IPS-NIHi11 (cell line): ENCODE measurements at regions not wholly inside any gene's neighbourhood (a gene's known extent, or its start where the extent isn't known, plus 50 kb on each side); places are given as distances from the start of the nearest gene placed in this dataset.
"Not testable (repeated sequence)": the region's sequence is repeated elsewhere in the genome, so short reads cannot be mapped to it uniquely, and the experiment has no call there.

Experiments used
- DNase-seq: peaks from one replicate; pipeline ENCODE4 v3.0.0; 2012; ENCODE audit warnings: mixed read lengths, low spot score

DNA sequence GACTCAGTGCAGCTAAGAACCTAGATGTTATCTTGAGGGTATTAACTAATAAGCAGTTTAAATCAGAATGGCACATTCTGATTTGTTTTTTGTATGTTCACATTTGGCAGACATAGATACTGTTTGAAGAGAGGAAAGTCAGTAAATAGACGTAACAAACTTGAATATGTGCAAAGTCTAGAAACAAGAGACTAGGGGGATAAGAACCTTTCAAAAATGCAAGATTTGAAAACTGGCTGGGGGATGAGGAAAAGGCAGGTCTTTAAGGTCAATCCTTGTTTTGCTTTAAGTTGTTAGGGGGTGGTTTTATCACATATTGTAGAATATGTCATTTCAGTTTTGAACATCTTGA, 136.5 kb downstream of the ZNF92 start:
- DNase-seq: not testable (repeated sequence)

GRCh38 chr7:65519751-65520150, 146.1 kb downstream of the ZNF92 start:
- not testable (repeated sequence) for DNase-seq

- DNase-seq: not testable (repeated sequence)
Measured at GRCh38 chr7:65545465-65546161, 172.0 kb downstream of the ZNF92 start.

- not testable (repeated sequence) for DNase-seq
Measured at GRCh38 chr7:65549589-65550443, 176.2 kb downstream of the ZNF92 start.

- not testable (repeated sequence) for DNase-seq
Measured at GRCh38 chr7:65550444-65550809, 176.8 kb downstream of the ZNF92 start.

DNA sequence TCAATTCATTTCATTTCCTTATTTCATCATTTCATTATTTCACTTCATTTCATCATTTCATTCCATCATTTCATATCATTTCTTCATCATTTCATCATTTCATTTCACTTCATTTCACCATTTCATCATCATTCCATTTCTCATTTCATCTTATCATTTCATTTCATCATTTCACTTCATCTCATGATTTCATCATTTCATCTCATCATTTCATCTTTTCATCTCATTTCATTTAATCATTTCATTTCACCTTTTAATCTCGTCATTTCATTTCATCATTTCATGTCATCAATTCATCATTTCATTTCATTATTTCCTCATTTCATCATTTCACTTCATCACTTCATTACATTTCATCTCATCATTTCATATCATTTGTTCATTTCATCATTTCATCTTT, 177.4 kb downstream of the ZNF92 start:
- not testable (repeated sequence) for DNase-seq

GRCh38 chr7:65554553-65555476, 181.2 kb downstream of the ZNF92 start:
- not testable (repeated sequence) for DNase-seq

- not testable (repeated sequence) for DNase-seq
Measured at GRCh38 chr7:65558584-65558983, 184.9 kb downstream of the ZNF92 start.

- DNase-seq: not testable (repeated sequence)
Measured at GRCh38 chr7:65561786-65562372, 188.2 kb downstream of the ZNF92 start.

- not testable (repeated sequence) for DNase-seq
Measured at GRCh38 chr7:65562522-65562921, 188.9 kb downstream of the ZNF92 start.

- DNase-seq: not testable (repeated sequence)
Measured at GRCh38 chr7:65563333-65563732, 189.7 kb downstream of the ZNF92 start.

DNA sequence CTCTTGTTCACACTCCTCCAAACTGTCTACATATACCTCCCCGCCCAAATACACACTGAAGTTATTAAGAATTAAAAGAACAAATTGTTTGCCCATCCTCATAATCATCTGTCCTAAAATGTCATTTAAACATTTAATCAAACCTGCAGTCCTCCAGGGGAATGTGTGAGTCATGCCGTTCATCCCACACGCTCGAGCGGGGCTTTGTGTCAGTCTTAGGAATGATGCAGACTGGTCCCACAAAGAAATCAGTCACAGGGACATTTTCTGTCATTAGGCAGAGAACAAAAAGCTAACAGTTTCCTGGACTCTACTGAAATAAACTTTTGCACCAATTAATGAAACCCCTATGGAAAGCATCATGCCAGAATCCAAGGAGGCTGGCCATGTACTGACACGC, 194.6 kb downstream of the ZNF92 start:
- DNase-seq: not testable (repeated sequence)

DNA sequence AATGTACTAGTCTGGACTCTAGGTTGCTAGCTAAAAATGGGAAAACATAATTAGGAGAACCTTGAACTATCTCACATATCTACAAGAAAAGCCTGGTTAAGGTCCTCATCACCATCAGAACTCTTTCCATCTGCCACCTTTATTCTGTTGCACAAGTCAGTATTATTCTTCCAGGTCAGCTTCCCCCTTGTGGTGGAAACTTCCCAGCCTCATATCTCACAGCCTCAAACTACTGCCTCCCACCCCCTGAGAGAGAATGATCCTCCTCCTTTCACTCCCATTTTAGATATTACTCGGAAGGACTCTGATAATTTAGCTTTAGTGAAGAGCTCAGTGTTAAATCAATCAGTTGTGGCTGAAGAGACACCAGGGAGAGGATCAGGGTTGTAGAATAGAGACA, 197.3 kb downstream of the ZNF92 start:
- not testable (repeated sequence) for DNase-seq

DNA sequence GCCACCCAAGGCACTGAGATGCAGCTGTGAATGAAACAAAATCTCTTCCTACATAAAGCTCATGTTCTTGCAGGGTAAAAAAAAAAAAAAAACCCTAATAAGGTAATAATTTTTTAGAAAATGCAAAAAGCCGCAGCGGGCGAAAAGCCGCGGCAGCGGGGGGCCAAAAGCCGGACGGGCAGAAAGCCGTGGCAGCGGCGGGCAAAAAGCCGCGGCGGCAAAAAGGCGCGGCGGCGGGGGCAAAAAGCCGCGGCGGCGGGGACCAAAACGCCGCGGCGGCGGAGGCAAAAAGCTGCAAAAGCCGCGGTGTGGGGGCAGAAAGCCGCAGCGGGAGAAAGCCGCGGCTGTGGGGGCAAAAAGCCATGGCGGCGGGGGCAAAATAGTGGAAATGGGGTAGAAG, 198.9 kb downstream of the ZNF92 start:
- DNase-seq: not testable (repeated sequence)

- not testable (repeated sequence) for DNase-seq
Measured at GRCh38 chr7:65576370-65576769, 202.7 kb downstream of the ZNF92 start.

DNA sequence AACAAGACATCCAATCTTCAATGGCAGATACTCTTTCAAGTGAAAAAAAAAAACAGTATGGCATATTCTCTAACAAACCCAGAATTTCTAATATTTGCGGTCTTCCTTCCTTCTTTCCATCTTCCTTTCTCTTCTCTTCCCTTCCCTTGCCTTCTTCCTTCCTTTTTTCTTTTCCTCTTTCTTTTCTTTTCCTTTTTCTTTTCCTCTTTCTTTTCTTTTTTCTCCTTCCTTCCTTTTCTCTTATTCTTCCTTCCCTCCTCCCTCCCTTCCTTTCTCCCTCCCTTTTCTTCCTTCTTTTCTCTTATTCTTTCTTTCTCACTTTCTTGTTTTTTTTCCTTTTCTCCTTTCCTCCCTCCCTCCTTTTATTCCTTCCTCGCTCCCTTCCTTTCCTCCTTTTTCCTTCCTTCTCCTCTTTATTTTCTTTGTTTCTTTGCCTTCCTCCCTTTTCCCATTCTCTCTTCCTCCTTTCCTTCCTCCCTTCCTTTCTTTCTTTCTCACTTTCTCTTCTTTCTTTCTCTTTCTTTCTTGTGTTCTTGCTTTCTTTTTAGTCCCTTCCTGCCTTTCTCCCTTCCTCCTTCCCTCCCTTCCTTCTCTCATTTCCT, 209.0 kb downstream of the ZNF92 start:
- not testable (repeated sequence) for DNase-seq

GRCh38 chr7:65602495-65602894, 228.8 kb downstream of the ZNF92 start:
- not testable (repeated sequence) for DNase-seq

DNA sequence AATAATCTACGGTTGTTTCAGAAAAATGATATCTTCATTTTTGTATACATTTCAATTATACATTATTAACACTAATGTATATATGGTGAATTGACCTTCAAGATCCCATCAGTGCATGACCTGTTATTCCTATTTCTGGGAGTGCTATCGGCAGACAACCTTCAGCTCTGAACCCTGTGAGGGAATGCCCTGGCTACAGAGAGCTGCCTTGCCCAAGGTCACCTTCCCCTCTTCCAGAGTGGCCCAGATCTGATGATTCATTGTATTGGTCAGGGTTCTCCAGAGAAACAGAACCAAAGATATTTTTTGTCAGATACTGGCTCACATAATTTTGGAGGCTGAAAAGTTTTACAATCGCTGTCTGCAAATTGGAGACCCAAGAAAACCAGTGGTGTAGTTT, 235.5 kb downstream of the ZNF92 start:
- DNase-seq: no peak

DNA sequence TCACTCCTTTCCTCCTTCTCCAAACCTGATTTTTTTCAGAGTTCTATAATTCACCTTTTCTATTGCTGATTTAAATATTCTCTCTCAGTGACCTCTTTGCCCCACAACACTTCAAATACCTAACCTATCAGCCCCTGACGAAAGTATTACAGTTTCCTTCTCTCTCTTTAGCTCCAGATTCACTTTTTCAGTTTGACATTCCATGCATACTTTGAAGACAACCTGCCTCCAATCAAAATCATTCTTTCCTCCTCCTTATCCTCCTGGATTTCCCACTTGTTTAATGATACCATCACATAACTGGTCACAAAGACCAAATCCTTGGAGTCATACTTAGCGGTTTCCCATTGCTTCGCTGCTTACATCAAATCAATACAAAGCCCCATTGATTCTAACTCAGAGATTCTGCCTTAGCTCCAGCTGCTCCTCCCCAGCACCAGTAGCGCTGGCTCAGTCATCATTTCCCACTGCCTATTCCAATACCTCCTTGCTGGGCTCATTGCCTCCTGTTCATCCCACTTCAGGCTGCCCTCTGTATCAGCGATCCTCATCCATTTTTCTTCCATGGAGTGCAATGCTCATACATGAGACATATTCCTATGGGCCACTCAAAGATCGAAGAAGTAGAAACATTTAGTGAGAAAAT, 240.1 kb downstream of the ZNF92 start:
- DNase-seq: not testable (repeated sequence)

- DNase-seq: not testable (repeated sequence)
Measured at GRCh38 chr7:65616111-65616510, 242.5 kb downstream of the ZNF92 start.

DNA sequence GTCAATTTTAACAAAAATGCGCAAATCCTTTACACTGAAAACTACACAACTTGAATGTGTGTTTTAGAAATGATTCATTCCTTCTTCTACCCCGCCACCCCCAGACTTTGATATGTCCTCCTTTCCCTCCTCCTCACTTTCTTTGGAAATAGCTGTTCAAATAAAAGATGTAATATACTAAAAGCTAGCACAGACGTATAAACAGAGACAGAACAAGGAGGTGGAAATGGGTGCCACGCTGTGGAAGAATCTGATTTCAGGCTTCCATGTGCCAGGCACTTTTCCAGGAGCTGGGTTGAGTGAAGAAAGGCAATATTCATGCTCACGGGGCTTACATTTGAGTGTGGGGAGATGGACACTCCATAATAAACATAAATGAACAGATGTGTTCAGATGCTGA, 246.6 kb downstream of the ZNF92 start:
- not testable (repeated sequence) for DNase-seq
